ENCODE measurements at regions not wholly inside any gene's neighbourhood (a gene's known extent, or its start where the extent isn't known, plus 50 kb on each side); places are given as distances from the start of the nearest gene placed in this dataset.

- DNase-seq (ENCODE audit: low read depth, low spot score) (no peak), ATAC-seq (no peak)
- TF ChIP-seq TCF7L2 (IDR thresholded peaks at IDR 0.05; ENCODE audit: low read depth, low read length), result no peak
- TF ChIP-seq POLR2AphosphoS5 (IDR thresholded peaks at IDR 0.05; ENCODE audit: low read depth, low read length), result no peak
- no peak for TF ChIP-seq REST (IDR thresholded peaks at IDR 0.05; ENCODE audit: insufficient read depth in 1 of 2, low read depth in 2 of 2, low read length in 1 of 2)
- TF ChIP-seq CTCF (IDR thresholded peaks at IDR 0.05), result no peak
- no peak for TF ChIP-seq SIN3A (IDR thresholded peaks at IDR 0.05; ENCODE audit: borderline replicate concordance, insufficient read depth, low read depth, low read length)
- ChIA-PET CTCF (no interaction called here), POLR2A (interaction anchor here (0.8 kb wide), 1 partner anchor 22 kb away, joined by 3 read pairs; no protein-coding TSS in a partner anchor)
- in situ Hi-C loops (cut with HindIII; ENCODE audit: low pct_unique_long_range_greater_than_20kb, low sequenced_read_pairs) (no loop called here), intact Hi-C loops (cut with micrococcal nuclease; ENCODE audit: unreplicated experiment) (no loop called here)
- no peaks in the 10 kb centered on the region for H3K36me3 ChIP-seq (ENCODE audit: control insufficient read depth, insufficient read depth, low read length)
- H3K4me1 ChIP-seq (ENCODE audit: control insufficient read depth, insufficient read depth, low read length), result no peaks in the 10 kb centered on the region
- BruUV-seq (replicated peaks), result no TSS peak
- H3K27me3 ChIP-seq (ENCODE audit: control insufficient read depth, insufficient read depth, low read length), result peaks cover 10% of the 10 kb centered on the region
- no peak overlapping the region for H3K4me3 ChIP-seq (ENCODE audit: low read depth in 2 of 2, low read length in 2 of 2)
- no peak overlapping the region for H3K27ac ChIP-seq (ENCODE audit: low read length)
- no peaks in the 10 kb centered on the region for H3K9me3 ChIP-seq (ENCODE audit: control insufficient read depth, insufficient read depth, low read depth, low read length)
Observed at GRCh38 chr5:171669571-171669970, 116.0 kb upstream of the SMIM23 start.

GRCh38 chr5:171672556-171672955 is 113.1 kb upstream of the SMIM23 start:
- DNase-seq (ENCODE audit: low read depth, low spot score) (no peak), ATAC-seq (no peak)
- no peaks in the 10 kb centered on the region for H3K36me3 ChIP-seq (ENCODE audit: control insufficient read depth, insufficient read depth, low read length)
- TF ChIP-seq REST (IDR thresholded peaks at IDR 0.05; ENCODE audit: insufficient read depth in 1 of 2, low read depth in 2 of 2, low read length in 1 of 2) (no peak), POLR2AphosphoS5 (IDR thresholded peaks at IDR 0.05; ENCODE audit: low read depth, low read length) (no peak)
- H3K9me3 ChIP-seq (ENCODE audit: control insufficient read depth, insufficient read depth, low read depth, low read length), result no peaks in the 10 kb centered on the region
- H3K4me1 ChIP-seq (ENCODE audit: control insufficient read depth, insufficient read depth, low read length), result no peaks in the 10 kb centered on the region
- peaks cover 23% of the 10 kb centered on the region for H3K27me3 ChIP-seq (ENCODE audit: control insufficient read depth, insufficient read depth, low read length)
- H3K4me3 ChIP-seq (ENCODE audit: low read depth in 2 of 2, low read length in 2 of 2), result no peak overlapping the region
- intact Hi-C loops (cut with micrococcal nuclease; ENCODE audit: unreplicated experiment) (no loop called here), in situ Hi-C loops (cut with HindIII; ENCODE audit: low pct_unique_long_range_greater_than_20kb, low sequenced_read_pairs) (no loop called here)
- ChIA-PET POLR2A (no interaction called here), CTCF (no interaction called here)
- no TSS peak for BruUV-seq (replicated peaks)
- H3K27ac ChIP-seq (ENCODE audit: low read length), result no peak overlapping the region

All from Panc1 (cell line).